NCI-H748 treated with DMSO at 0.1 percent for 48 hours (cell line): ENCODE measurements at regions not wholly inside any gene's neighbourhood (a gene's known extent, or its start where the extent isn't known, plus 50 kb on each side); places are given as distances from the start of the nearest gene placed in this dataset.
A peak's percentile ranks its signal among the peaks of the same experiment; 100 is the strongest.
"Not testable (repeated sequence)": the region's sequence is repeated elsewhere in the genome, so short reads cannot be mapped to it uniquely, and the experiment has no call there.

ENCODE experiments used
- DNase-seq: peaks from one replicate; lab custom pipeline; 2025; lab: John Stamatoyannopoulos, UW

DNA sequence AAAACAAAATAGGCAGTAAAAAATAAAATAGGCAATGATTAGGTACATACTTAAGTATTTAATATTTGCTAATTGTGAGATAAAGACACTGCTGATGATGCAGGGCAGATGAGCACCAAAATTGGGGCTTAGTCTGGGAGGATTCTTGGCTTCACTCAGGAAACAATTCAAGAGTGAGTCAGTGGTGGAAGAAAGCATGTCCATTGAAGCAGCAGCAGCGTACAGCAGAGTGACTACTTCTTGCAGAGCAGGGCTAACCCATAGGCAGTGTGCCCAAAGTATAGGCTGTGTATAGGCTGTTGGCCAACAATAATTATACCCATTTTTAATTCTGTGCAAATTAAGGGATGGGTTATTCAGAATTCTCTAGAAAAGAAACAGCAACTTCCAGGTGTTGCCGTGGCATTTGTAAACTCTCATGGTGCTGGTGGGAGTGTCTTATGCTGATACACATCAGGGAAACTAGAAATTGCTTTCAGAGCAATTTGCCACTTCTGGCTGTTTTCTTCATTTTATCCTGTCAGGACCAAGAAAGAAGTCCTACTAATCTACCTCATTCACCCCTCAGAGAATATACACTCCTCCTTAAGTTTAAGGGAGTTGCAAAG lies 317.3 kb upstream of the NAALADL2 start:
- DNase-seq, result no peak

DNA sequence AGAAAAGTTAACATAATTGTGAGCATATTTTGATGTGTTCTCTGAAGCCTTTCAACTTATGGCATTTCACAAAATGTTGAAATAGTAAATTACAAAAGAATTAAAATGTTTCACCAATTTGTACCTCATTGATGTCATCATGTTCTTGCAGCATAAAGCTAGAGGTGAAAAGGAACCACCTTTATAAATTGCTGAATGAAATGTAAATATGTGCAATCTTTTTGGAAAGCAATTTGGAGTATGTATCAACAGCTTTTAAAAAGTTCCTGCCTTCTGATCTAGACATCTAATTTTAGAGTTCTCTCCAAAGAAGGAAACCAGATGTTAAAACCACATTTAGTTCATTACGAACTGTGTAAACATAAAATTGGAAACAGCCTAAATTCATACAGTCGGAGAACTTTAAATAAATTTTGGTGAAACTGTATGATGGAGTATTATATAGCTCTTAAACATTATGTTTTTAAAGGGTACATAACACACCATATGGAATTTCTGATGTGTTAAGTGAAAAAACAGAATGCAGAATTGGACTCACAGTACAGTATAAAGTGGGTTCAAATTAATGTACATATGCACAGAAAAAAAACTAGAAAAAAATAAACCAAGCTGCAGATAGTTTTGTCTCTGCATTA lies 311.2 kb upstream of the NAALADL2 start:
- DNase-seq, result no peak

DNA sequence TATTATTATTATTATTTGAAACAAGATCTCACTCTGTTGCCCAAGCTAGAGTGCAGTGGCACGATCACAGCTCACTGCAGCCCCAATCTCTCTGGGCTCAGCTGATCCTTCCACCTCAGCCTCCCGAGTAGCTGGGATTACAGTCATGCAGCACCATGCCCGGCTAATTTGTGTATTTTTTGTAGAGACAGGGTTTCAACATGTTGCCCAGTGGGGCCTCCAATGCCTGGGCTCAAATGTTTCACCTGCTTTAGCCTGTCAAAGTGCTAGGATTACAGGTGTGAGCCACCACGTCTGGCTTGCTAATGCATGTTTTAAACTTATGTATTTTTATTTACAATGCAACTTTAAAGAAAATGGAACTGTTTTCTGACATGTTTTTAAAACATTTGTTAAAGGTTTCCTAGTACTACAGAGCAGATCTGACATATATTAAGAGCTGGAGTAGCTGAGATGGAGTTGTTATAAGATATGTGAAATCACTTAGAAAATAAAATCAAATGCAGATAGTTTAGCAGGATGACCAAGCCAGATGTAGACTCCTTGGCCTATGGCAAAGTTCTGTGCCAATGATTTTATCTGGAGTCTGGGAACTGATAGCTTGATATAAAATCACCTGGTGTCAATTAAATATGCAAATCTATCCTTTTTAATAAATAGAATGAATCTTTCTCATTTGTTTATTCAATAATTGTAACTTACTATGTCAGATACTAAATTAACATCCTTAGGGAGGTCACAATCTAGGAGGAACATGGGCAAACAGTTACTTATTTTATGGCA lies 310.1 kb upstream of the NAALADL2 start:
- DNase-seq, result no peak

DNA sequence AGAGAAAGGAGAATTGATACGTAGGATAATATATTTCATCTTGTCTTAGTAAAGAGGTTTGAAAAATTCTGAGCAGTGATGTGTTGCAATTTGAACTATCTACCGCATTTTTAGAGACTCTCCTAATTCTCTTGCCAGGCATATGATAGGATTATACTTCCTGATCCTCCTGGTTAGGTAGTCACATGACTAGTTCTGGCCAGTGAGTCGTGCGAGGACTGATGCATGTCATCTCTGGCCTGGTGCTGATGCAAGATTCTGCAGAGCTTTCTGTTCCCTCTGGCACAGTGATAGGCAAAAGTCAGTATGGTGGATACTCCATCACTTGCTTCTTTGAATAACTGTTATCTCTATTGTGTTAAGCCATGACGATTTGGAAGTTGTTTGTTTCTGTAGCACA lies 277.6 kb upstream of the NAALADL2 start:
- DNase-seq, result no peak

DNA sequence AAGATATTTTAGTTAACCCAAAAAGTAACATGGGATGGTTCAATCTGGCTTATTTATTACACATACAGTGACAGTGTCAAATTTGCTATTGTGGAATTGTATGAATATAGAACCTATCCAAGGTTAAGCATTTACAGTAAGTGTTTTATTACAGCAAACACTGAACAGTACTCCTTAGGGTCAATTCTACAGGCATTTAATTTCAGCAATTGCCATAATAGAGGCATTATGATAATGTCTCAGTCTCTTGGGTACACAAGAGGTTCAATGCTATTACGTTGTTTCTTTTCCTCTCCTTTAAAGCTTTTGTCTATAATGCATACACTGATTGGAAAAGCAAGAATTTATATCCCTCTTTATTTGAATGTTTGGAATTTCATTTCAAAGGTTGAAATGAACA lies 275.7 kb upstream of the NAALADL2 start:
- peak; percentile 50 for DNase-seq

DNA sequence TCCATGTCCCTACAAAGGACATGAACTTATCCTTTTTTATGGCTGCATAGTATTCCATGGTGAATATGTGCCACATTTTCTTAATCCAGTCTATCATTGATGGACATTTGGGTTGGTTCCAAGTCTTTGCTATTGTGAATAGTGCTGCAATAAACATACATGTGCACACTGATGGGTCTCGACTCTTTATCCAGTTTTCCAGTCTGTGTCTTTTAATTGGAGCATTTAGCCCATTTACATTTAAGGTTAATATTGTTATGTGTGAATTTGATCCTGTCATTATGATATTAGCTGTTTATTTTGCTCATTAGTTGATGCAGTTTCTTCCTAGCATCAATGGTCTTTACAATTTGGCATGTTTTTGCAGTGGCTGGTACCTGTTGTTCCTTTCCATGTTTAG lies 272.0 kb upstream of the NAALADL2 start:
- not testable (repeated sequence) for DNase-seq

DNA sequence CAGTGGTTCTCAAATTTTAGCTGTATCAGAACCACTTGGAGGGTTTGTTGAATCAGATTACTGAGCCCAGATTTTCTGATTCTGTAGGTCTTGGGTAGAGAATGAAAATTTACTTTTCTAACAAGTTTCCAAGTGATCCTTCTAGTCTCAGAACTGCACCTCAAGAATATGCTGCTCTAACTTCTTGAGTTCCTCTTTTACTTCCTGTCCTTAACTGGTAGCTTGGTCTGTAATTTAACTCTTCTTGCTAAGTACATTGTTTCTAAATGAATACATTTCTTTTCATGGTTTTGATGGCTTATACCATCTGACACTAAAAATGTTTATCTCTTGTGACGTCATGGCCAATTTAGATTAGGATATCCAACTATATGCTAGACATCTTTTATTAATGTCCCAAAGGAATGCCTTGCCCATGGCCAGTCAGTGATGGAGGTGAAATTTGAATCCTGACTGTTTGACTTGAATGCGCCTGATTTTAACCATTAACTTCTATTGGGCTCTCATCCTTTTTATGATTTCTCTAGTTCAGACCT lies 262.6 kb upstream of the NAALADL2 start:
- DNase-seq, result no peak

DNA sequence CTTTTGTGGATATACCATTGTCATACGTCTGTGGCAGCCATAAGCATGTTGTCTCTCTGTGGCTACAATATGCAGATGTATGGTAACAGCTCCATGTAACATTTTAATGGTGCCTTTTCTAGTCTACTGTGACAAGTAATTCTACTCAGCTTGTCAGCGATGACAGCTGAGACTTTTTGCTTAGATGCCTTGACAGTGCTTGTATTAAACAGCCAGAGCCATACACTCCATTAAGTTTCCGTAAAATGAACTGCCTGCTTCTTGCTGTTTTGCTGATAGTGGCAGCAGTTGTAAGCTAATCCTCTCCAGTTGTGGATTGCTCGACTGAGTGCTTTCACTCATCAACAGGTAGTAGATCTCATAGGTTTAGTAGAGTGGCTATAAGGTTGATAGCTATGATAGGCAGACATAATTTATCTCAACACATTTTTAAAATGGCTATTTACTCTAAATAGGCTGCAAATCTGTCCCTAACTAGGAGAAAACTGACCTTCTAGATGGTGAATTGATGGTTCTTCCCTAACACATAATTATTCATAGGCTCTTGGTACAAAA lies 260.2 kb upstream of the NAALADL2 start:
- DNase-seq, result no peak

DNA sequence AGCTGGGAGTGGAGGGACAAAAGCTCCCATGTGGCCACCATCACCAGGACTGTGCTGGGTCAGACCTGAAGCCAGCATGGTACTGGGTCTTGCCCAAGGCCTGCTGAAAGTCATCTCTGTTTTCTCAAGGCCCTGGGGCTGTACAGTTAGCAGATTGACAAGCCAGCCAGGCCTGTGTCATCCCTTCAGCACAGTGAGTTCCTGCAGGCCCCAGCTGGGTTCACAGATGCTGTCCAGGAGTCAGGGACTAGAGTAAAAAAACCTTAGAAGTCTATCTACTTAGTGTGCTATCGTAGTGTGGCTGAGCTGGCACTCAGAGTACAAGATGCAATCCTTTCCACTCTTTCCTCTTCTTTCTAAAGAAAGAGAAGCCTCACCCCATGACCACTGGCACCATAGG lies 246.0 kb upstream of the NAALADL2 start:
- DNase-seq, result no peak

DNA sequence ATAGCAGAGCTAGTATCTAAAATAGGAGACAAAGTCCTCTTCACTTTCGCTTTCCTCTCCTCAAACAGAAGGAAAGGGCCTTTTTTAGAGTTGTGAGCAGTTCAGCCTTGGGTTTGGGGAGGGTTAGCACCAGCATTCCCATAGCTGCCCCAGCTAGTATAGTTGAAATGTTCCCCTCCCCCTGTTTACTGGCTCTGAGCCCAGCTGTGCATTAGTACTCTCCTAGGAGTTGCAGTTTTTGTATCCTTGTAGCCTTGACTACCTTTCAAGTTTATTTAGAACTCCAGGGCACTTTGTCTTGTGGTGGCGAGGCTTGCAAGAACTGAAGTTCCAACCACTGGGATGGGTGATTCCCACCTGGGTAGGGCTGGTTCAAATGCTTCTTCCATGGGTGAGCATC lies 245.1 kb upstream of the NAALADL2 start:
- DNase-seq, result no peak

DNA sequence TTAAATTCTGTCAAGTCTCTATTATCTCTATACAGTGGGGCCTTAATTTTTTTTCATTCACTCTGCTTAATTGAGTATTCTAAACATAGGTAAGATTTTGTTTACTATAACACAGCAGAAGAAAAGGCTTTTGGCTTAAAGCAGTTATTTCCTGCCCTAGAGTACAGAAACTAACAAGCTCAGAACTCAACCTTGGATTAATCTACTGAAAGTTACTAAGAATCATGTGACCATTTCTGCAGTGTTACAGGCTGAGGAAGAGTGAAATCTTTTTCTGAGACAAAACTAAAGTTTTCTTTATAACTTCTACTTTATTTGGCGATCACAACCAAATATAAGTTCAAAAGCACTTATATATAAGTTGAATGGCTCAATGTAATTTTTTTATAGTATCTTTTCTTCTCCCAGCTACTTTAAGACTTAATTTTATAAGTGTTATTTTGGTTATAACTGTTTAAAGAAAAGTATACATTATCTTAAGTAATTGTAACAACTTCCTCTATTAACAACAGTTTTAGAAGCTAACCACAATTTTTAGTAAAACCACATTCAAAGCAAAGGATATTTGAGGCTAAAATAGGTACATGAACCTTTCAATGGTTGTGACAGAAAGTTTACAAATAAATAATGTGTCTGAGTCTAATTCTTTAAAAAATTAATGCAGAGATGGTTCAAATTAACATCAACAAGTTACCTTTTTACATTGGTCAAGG lies 240.6 kb upstream of the NAALADL2 start:
- no peak for DNase-seq

DNA sequence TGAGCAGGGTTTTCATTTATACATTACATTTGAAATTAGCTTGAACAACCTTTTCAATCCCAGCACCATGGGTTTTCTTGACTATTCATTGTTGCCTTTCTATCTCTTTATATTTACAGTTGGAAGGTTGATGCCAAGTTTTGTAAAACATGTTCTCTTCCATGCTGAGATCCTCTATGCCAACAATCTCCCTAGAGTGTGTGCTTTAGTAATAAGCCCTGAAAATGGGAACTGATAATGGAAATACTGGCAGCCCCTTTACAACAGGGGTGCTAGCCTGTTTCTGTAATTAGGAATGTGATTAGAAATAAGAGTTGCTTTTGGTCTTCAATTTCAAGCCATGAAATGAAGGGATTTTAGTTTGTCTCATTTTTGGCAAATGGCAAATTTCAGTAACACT lies 239.9 kb upstream of the NAALADL2 start:
- DNase-seq, result peak; percentile 58

DNA sequence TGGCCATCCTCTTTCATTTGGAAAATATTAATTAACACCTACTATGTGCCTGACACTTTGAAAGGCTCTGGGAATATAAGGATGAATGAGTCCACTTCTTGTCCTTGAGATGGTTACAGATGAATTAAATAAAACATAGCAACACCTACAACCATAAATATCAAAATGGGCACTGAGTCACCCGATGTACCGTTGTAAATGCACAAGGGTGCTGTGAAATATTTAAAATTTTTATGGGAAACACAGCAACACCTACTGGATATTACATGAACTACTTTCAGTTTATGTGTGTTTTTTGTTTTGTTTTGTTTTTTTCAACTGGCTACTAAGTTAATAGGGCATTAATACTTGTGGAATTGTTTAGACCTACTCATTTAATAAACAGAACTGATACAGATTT lies 239.0 kb upstream of the NAALADL2 start:
- no peak for DNase-seq

DNA sequence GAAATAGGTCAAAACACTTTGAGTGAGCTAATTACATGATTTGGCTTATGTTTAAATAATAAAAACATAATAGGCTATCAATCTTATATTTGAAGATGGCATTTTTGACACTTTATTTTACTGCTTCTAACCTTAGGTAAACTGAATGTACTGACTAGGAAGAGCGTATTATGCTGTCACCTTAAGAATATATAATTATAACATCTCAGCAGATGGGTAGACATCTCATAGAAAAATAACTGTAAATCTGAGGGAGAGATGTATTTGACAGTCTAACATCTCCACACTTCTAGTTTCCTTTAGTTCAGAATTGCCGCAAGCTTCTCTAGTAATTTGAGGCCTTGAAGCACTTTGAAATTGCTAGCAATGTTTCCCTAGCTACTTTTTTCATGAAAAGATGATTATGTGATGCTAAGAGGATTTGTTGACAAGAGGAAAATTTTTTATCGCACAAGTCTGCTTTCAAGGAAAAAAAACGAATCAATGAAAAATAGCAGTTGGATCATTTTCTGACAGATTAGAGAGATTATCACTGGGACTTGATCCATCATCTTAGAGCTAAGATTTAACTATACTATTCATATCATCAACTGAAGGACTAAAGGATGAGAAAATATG lies 238.2 kb upstream of the NAALADL2 start:
- no peak for DNase-seq

DNA sequence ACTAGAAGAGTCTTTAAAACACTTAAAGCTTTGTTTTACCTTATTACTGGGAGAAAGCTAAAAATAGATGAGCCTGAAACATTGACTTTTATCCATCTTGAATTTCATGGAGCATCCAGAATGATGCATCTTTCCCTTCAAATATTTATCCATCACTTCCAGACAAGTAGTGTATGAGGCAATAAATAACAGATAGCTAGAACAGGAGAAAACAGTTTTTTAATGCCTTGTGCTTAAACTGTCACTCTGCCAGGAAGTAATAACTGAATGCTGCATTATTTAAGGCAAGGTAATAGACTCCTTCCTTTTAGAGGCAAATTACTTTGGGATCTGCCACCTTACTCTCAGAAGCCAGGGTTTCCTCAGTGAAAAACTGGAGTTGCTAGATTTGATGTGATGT lies 225.8 kb upstream of the NAALADL2 start:
- DNase-seq, result no peak

DNA sequence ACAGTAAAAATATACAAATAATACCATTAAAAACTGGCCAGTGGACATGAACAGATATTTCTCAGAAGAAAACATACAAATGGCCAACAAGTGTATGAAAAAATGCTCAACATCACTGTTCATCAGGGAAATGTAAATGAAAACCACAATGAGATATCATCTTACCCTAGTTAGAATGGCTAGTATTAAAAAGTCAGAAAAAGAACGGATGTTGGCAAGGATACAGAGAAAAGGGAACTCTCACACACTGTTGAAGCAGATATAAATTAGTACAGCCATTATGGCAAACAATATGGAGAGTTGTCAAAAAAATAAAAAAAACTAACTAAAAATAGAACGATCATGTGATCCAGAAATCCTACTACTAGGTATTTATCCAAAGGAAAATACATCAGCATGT lies 222.7 kb upstream of the NAALADL2 start:
- no peak for DNase-seq

DNA sequence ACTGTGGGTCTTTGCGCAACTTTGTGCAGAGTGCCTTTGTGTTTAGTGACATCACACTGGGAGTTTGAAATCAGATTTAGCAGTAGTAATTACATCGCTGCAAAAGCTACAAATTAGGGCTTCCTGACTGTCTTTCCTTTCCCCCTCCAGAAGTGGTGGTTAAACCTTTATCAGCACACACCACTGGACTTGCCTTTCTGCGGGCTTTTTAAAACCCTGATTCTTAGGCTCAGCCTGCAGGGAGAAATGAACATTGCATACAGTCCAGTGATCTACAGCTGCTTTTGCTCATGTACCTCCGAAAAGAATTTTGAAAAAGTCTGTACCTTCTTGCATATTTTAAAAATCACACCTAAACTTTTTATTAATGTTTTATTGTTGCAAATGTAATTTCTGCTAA lies 219.7 kb upstream of the NAALADL2 start:
- DNase-seq, result no peak

DNA sequence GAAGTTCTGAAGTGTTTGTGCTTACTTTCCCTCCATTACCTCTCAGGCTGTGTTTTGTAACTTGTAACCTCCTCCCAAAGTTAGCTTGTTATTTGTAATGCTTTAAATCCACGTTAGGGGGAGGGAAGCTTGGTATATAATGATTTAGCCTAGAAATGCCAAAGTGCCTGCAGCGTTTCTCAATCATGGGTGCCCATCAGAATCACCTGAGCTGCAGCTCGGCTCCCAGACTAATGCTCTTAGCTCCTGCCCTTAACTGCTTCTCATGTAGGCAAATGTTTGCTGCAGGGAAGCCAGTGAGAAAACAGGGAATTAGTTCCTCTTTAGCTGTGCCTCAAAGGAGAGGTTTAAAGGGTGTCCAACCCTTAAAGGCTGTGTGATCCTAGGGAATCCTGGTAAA lies 219.2 kb upstream of the NAALADL2 start:
- DNase-seq, result no peak

DNA sequence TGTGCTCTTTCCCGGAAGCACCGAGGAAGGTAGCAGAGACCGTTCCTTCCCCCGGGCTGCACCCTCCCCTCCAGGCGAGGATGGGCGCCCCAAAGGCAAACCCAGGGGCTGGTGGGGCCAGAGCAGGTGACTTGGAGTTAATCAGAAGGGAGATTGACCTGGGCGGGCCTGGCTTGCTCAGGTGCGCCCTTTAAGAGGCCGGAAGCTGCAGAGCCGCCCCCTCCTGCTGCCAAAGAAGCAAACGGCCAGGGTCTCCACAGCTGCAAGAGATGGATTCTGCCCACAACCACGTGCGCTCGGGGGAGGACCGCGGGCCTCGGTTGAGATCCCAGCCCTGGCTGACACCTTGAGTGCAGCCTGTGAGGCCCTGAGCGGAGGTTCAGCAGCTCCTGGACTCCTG lies 218.2 kb upstream of the NAALADL2 start:
- DNase-seq, result no peak

DNA sequence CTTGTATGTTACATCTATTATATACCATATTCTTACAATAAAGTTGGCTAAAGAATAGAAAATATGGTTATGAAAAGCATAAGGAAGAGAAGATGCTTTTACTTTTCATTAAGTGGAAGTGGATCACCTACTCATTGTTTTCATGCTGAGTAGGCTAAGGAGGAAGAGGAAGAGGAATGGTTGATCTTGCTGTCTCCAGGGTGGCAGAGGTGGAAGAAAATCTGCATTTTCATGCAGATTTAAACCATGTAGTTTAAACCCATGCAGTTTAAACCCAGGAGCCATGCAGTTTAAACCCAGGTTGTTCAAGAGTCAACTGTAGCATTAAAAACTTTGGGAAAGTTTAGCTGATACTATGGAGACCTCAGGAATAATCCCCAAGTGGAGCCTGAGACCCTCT lies 214.8 kb upstream of the NAALADL2 start:
- no peak for DNase-seq

DNA sequence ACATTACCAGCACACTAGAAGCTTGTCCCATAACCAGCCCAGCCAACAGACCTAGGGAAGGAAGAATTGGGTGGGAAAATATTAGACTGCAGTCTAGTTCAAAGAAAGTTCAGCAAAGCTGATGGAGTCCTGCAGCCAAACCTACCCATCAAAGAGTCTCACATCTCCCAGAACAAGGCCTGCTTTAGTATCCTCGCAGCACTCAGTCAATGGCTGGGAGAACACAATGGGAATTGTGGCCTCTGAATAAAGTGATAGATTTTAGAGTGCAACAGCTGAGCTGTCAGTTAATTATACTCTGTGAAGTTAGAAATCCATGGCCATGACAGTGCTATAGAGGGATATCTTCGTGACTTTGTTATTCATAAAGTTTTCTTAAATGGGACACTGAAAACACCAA lies 207.2 kb upstream of the NAALADL2 start:
- no peak for DNase-seq

DNA sequence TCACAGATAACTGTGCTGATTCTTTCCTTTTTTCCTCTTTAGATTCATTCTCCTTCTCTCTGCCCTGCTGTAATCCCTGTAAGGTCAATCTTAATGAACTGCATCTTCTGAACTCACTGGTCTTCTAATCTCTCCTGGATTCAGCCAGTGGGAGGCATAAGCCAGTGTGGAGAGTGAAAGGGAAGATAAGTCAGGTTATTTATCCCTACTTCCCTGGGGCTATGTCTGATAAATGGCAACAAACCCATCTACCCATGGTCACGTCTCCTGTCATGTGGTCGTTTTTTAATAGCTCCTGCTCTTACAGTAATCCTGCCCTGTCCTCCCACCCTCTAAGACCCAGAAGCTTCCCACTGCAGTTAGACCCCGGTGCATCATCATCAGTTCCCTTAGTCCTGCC lies 199.6 kb upstream of the NAALADL2 start:
- DNase-seq, result no peak
